Uterus (tissue), 3 donors: ENCODE measurements at regions not wholly inside any gene's neighbourhood (a gene's known extent, or its start where the extent isn't known, plus 50 kb on each side); places are given as distances from the start of the nearest gene placed in this dataset.
A peak's percentile ranks its signal among the peaks of the same experiment; 100 is the strongest.

ENCODE experiments used
- DNase-seq, 2 donors: peaks; one replicate each; pipeline ENCODE4 v3.0.0-alpha.2; 2019 to 2020
- H3K27ac ChIP-seq, 2 donors: fragments of 200-600 bp; sonication (generic); 1 replicate in 1 of 2; 2 replicates in 1 of 2; pipeline ENCODE4 v1.5.1; 2016 to 2018
- H3K27me3 ChIP-seq, 2 donors: fragments of 200-600 bp; sonication (generic); one replicate each; pipeline ENCODE4 v1.5.1; 2018 to 2019; ENCODE audit warnings: control low read depth in 1 of 2
- H3K36me3 ChIP-seq, 2 donors: fragments of 200-600 bp; sonication (generic); one replicate each; pipeline ENCODE4 v1.5.1; 2019; ENCODE audit warnings: control low read depth in 1 of 2
- H3K4me1 ChIP-seq, 2 donors: fragments of 200-600 bp; sonication (generic); one replicate each; pipeline ENCODE4 v1.5.1; 2018 to 2019; ENCODE audit warnings: control low read depth in 1 of 2
- H3K4me3 ChIP-seq, 2 donors: fragments of 200-600 bp; sonication (generic); 1 replicate in 1 of 2; 2 replicates in 1 of 2; pipeline ENCODE4 v1.5.1; 2018 to 2019; ENCODE audit warnings: mild to moderate bottlenecking in 1 of 2
- H3K9me3 ChIP-seq, 2 donors: fragments of 200-600 bp; sonication (generic); one replicate each; pipeline ENCODE4 v1.5.1; 2019; ENCODE audit warnings: control low read depth in 1 of 2
- CTCF ChIP-seq, 4 experiments: fragments of 200-600 bp in 2 of 4; fragments of 450-650 bp in 2 of 4; sonication (generic) in 2 of 4; IDR thresholded peaks; one replicate each; pipeline ENCODE4 v1.5.1; 2016 to 2019; ENCODE audit warnings: antibody characterized with exemption in 4 of 4, mild to moderate bottlenecking in 2 of 4, moderate library complexity in 1 of 4
- POLR2A ChIP-seq, 2 donors: fragments of 450-650 bp; IDR thresholded peaks; one replicate each; pipeline ENCODE4 v1.6.1; 2016; ENCODE audit warnings: antibody characterized with exemption in 2 of 2, mild to moderate bottlenecking in 1 of 2, moderate library complexity in 1 of 2
- intact Hi-C: fragments of 100-400 bp; cut with DNase I; formaldehyde crosslinking; loops from one replicate; pipeline ENCODE4 v1.15.1; 2023; ENCODE audit warnings: low total_unique reads
- donor health status: DM: yes; HTN: yes; CAD: no.

GRCh38 chr10:118112543-118113125 is 65.9 kb upstream of the RAB11FIP2 start:
- no peaks in the 10 kb centered on the region for H3K36me3 ChIP-seq
- H3K4me3 ChIP-seq: no peak overlapping the region
- intact Hi-C loops: no loop called here
- H3K4me1 ChIP-seq: no peaks in the 10 kb centered on the region
- H3K27me3 ChIP-seq: no peaks in the 10 kb centered on the region
- TF ChIP-seq CTCF (IDR thresholded peaks at IDR 0.05): no peak
- TF ChIP-seq POLR2A (IDR thresholded peaks at IDR 0.05): no peak
- DNase-seq: no peak
- peak overlapping the region in 1 of 2 donors; percentile 52 for H3K27ac ChIP-seq
- no peaks in the 10 kb centered on the region for H3K9me3 ChIP-seq

- no peak for TF ChIP-seq POLR2A (IDR thresholded peaks at IDR 0.05)
- no peak for TF ChIP-seq CTCF (IDR thresholded peaks at IDR 0.05)
- no peak for DNase-seq
- Histone ChIP-seq H3K4me1 (no peaks in the 10 kb centered on the region), H3K27me3 (no peaks in the 10 kb centered on the region), H3K36me3 (no peaks in the 10 kb centered on the region), H3K27ac (no peak overlapping the region), H3K4me3 (no peak overlapping the region), H3K9me3 (no peaks in the 10 kb centered on the region)
- intact Hi-C loops: no loop called here
Measured at GRCh38 chr10:118110750-118111149, 64.0 kb upstream of the RAB11FIP2 start.

- Histone ChIP-seq H3K4me1 (no peaks in the 10 kb centered on the region), H3K36me3 (no peaks in the 10 kb centered on the region), H3K4me3 (peak overlapping the region; percentile 2 to 18), H3K27ac (peak overlapping the region; percentile 78 to 82), H3K9me3 (no peaks in the 10 kb centered on the region), H3K27me3 (no peaks in the 10 kb centered on the region)
- DNase-seq: peak; percentile 21 to 31
- TF ChIP-seq POLR2A (IDR thresholded peaks at IDR 0.05): no peak
- TF ChIP-seq CTCF (IDR thresholded peaks at IDR 0.05): no peak
- intact Hi-C loops: no loop called here
Measured at GRCh38 chr10:118108194-118109026, 61.7 kb upstream of the RAB11FIP2 start.

GRCh38 chr10:118107541-118107940 is 60.8 kb upstream of the RAB11FIP2 start:
- Histone ChIP-seq H3K36me3 (no peaks in the 10 kb centered on the region), H3K4me3 (no peak overlapping the region), H3K9me3 (no peaks in the 10 kb centered on the region), H3K27me3 (no peaks in the 10 kb centered on the region), H3K4me1 (no peaks in the 10 kb centered on the region), H3K27ac (peak overlapping the region; percentile 78 to 82)
- TF ChIP-seq CTCF (IDR thresholded peaks at IDR 0.05) (no peak), POLR2A (IDR thresholded peaks at IDR 0.05) (no peak)
- DNase-seq: no peak
- intact Hi-C loops: no loop called here

- H3K36me3 ChIP-seq: no peaks in the 10 kb centered on the region
- no peaks in the 10 kb centered on the region for H3K9me3 ChIP-seq
- H3K4me3 ChIP-seq: no peak overlapping the region
- H3K27ac ChIP-seq: peak overlapping the region; percentile 35 to 82
- intact Hi-C loops: no loop called here
- H3K4me1 ChIP-seq: no peaks in the 10 kb centered on the region
- no peak for TF ChIP-seq POLR2A (IDR thresholded peaks at IDR 0.05)
- no peak for TF ChIP-seq CTCF (IDR thresholded peaks at IDR 0.05)
- DNase-seq: no peak
- H3K27me3 ChIP-seq: no peaks in the 10 kb centered on the region
Measured at GRCh38 chr10:118107040-118107439, 60.3 kb upstream of the RAB11FIP2 start.
